OCI-LY1 (cell line): ENCODE measurements at regions not wholly inside any gene's neighbourhood (a gene's known extent, or its start where the extent isn't known, plus 50 kb on each side); places are given as distances from the start of the nearest gene placed in this dataset.

Experiments
- H2AFZ ChIP-seq: fragments of 200-600 bp; sonication (generic), shearing (Covaris generic); 2 replicates; pipeline ENCODE4 v1.6.0; 2014; ENCODE audit warnings: antibody characterized with exemption, mild to moderate bottlenecking, low read length
- H3F3A ChIP-seq: fragments of 200-600 bp; sonication (generic), shearing (Covaris generic); 2 replicates; pipeline ENCODE4 v1.6.0; 2014; ENCODE audit warnings: mild to moderate bottlenecking, antibody characterized with exemption, low read length, moderate library complexity; ENCODE audit not compliant: insufficient read depth
- H3K27ac ChIP-seq: fragments of 200-600 bp; sonication (generic); 2 replicates; pipeline ENCODE4 v1.5.1; 2014; ENCODE audit warnings: low read length, mixed run types, mild to moderate bottlenecking, low read depth; ENCODE audit not compliant: poor library complexity, severe bottlenecking
- H3K27me3 ChIP-seq: fragments of 200-600 bp; sonication (generic); 2 replicates; pipeline ENCODE4 v1.6.0; 2014; ENCODE audit warnings: antibody characterized with exemption, mild to moderate bottlenecking, low read length, moderate library complexity; ENCODE audit not compliant: insufficient read depth
- H3K36me3 ChIP-seq: fragments of 200-600 bp; sonication (generic); 2 replicates; pipeline ENCODE4 v1.6.1; 2014; ENCODE audit warnings: mild to moderate bottlenecking, antibody characterized with exemption, low read length, moderate library complexity, mixed read lengths; ENCODE audit not compliant: insufficient read depth
- H3K4me1 ChIP-seq: fragments of 200-600 bp; sonication (generic); 2 replicates; pipeline ENCODE4 v1.5.1; 2014; ENCODE audit warnings: mild to moderate bottlenecking, low read length, moderate library complexity; ENCODE audit not compliant: insufficient read depth, severe bottlenecking
- H3K4me2 ChIP-seq: fragments of 200-600 bp; sonication (generic), shearing (Covaris generic); 2 replicates; pipeline ENCODE4 v1.6.1; 2014; ENCODE audit warnings: low read length
- H3K4me3 ChIP-seq: fragments of 200-600 bp; sonication (generic); 2 replicates; pipeline ENCODE4 v1.5.1; 2014; ENCODE audit warnings: low read length, low read depth, mild to moderate bottlenecking, mixed read lengths; ENCODE audit not compliant: poor library complexity, severe bottlenecking
- H3K79me2 ChIP-seq: fragments of 200-600 bp; shearing (Covaris generic); 2 replicates; pipeline ENCODE4 v1.6.1; 2016; ENCODE audit warnings: mixed run types, low read length, mixed read lengths; ENCODE audit not compliant: insufficient read depth
- H3K9ac ChIP-seq: fragments of 200-600 bp; sonication (generic), shearing (Covaris generic); 2 replicates; pipeline ENCODE4 v1.6.1; 2014; ENCODE audit warnings: mild to moderate bottlenecking, low read length, mixed read lengths
- H3K9me2 ChIP-seq: fragments of 200-600 bp; sonication (generic), shearing (Covaris generic); 2 replicates; pipeline ENCODE4 v1.6.1; 2014; ENCODE audit warnings: low read depth, mild to moderate bottlenecking, low read length, mixed read lengths
- H3K9me3 ChIP-seq: fragments of 200-600 bp; shearing (Covaris generic); 2 replicates; pipeline ENCODE4 v1.6.1; 2014; ENCODE audit warnings: low read length, mixed read lengths
- H4K20me1 ChIP-seq: fragments of 200-600 bp; sonication (generic), shearing (Covaris generic); 2 replicates; pipeline ENCODE4 v1.6.0; 2016; ENCODE audit warnings: mild to moderate bottlenecking, low read length; ENCODE audit not compliant: insufficient read depth
- EZH2 ChIP-seq: fragments of 200-600 bp; sonication (generic), shearing (Covaris generic); IDR thresholded peaks from 2 replicates; pipeline ENCODE4 v1.8.0; 2017; ENCODE audit warnings: borderline replicate concordance, mixed run types, mild to moderate bottlenecking, antibody characterized with exemption, low read length, moderate library complexity, mixed read lengths
- TF ChIP-seq, protein P1 (sequence below): fragments of 200-600 bp; sonication (generic), shearing (Covaris generic); IDR thresholded peaks from 2 replicates; pipeline ENCODE4 v1.5.1; 2017; ENCODE audit warnings: mild to moderate bottlenecking, antibody characterized with exemption, low read length, moderate library complexity, mixed read lengths

- H3K4me3 ChIP-seq = no peak overlapping the region
- no peak overlapping the region for H2AFZ ChIP-seq
- no peaks in the 10 kb centered on the region for H3K79me2 ChIP-seq
- H3K36me3 ChIP-seq = no peaks in the 10 kb centered on the region
- H3K9me3 ChIP-seq = no peaks in the 10 kb centered on the region
- no peaks in the 10 kb centered on the region for H3K9me2 ChIP-seq
- no peaks in the 10 kb centered on the region for H4K20me1 ChIP-seq
- H3K27ac ChIP-seq = no peak overlapping the region
- H3F3A ChIP-seq = no peaks in the 10 kb centered on the region
- H3K4me2 ChIP-seq = no peak overlapping the region
- TF ChIP-seq, protein P1, sequence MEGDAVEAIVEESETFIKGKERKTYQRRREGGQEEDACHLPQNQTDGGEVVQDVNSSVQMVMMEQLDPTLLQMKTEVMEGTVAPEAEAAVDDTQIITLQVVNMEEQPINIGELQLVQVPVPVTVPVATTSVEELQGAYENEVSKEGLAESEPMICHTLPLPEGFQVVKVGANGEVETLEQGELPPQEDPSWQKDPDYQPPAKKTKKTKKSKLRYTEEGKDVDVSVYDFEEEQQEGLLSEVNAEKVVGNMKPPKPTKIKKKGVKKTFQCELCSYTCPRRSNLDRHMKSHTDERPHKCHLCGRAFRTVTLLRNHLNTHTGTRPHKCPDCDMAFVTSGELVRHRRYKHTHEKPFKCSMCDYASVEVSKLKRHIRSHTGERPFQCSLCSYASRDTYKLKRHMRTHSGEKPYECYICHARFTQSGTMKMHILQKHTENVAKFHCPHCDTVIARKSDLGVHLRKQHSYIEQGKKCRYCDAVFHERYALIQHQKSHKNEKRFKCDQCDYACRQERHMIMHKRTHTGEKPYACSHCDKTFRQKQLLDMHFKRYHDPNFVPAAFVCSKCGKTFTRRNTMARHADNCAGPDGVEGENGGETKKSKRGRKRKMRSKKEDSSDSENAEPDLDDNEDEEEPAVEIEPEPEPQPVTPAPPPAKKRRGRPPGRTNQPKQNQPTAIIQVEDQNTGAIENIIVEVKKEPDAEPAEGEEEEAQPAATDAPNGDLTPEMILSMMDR = no peak
- no peak for TF ChIP-seq EZH2
- H3K4me1 ChIP-seq = no peaks in the 10 kb centered on the region
- no peaks in the 10 kb centered on the region for H3K27me3 ChIP-seq
- H3K9ac ChIP-seq = no peak overlapping the region
These were observed 416.6 kb upstream of the NECTIN3 start for GRCh38 chr3:110654843-110655502.

DNA sequence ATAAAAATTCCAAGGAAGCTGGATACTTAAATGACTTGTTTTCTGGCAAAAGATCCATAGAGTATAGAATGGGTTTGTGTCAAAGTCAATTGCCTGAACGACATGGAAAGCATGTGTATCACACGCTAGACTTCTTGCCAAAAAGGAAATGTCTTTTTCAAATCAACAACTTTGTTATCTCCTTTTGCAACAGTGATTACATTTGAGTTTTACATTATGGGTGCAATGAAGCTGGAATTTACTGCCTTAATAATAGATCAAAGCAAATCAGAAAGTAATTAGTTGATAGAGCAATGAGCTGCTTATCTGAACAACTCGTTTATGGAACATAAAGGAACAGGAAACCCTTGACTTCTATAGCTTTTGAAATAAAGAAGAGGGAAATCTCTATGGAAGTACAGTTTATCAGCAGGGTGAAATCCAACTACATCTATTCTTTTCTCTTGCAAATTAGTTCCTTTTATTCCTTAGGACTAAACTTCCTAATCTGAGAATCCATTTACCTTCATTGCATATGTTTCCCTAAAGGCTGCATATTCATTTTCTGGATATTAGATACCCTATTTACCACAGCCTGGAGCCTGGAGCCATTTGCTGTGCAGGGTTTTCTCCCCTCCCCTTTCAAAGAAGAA is 415.1 kb upstream of the NECTIN3 start:
- no peaks in the 10 kb centered on the region for H3K4me1 ChIP-seq
- no peak overlapping the region for H3K4me2 ChIP-seq
- no peak for TF ChIP-seq EZH2
- TF ChIP-seq, protein P1 = no peak
- no peaks in the 10 kb centered on the region for H3K9me2 ChIP-seq
- H3K9me3 ChIP-seq = no peaks in the 10 kb centered on the region
- H3F3A ChIP-seq = no peaks in the 10 kb centered on the region
- H2AFZ ChIP-seq = no peak overlapping the region
- H4K20me1 ChIP-seq = no peaks in the 10 kb centered on the region
- H3K4me3 ChIP-seq = no peak overlapping the region
- H3K27ac ChIP-seq = no peak overlapping the region
- no peaks in the 10 kb centered on the region for H3K79me2 ChIP-seq
- H3K36me3 ChIP-seq = no peaks in the 10 kb centered on the region
- H3K9ac ChIP-seq = no peak overlapping the region
- H3K27me3 ChIP-seq = no peaks in the 10 kb centered on the region

- Histone ChIP-seq H3K4me1 (no peaks in the 10 kb centered on the region), H3K27ac (no peak overlapping the region), H3K4me3 (no peak overlapping the region), H2AFZ (no peak overlapping the region), H3K9ac (no peak overlapping the region), H3K27me3 (no peaks in the 10 kb centered on the region), H3F3A (no peaks in the 10 kb centered on the region), H3K79me2 (no peaks in the 10 kb centered on the region), H3K36me3 (no peaks in the 10 kb centered on the region), H3K9me3 (no peaks in the 10 kb centered on the region), H3K4me2 (no peak overlapping the region), H3K9me2 (no peaks in the 10 kb centered on the region), H4K20me1 (no peaks in the 10 kb centered on the region)
- TF ChIP-seq EZH2 = no peak
- TF ChIP-seq, protein P1 = no peak
These were observed 407.5 kb upstream of the NECTIN3 start for GRCh38 chr3:110664148-110664547.
